ENCODE measurements at regions not wholly inside any gene's neighbourhood (a gene's known extent, or its start where the extent isn't known, plus 50 kb on each side); places are given as distances from the start of the nearest gene placed in this dataset.

GRCh38 chr3:194745422-194746184, 59.9 kb downstream of the FAM43A start:
- Histone ChIP-seq H3K4me3 (ENCODE audit: low read depth, low read length) (no peak overlapping the region), H3K36me3 (replicated peaks) (no peaks in the 10 kb centered on the region), H3K27me3 (replicated peaks) (peaks cover 5% of the 10 kb centered on the region), H3K27ac (no peak overlapping the region)
- in situ Hi-C loops (cut with HindIII; ENCODE audit: low pct_ligation_motif_present, low sequenced_read_pairs) = no loop called here
- no peak for TF ChIP-seq CTCF (IDR thresholded peaks at IDR 0.05; ENCODE audit: low read depth, low read length, missing control alignments)
- DNase-seq = no peak

- no peaks in the 10 kb centered on the region for H3K36me3 ChIP-seq (replicated peaks)
- no peak for DNase-seq
- no peak overlapping the region for H3K27ac ChIP-seq
- TF ChIP-seq CTCF (IDR thresholded peaks at IDR 0.05; ENCODE audit: low read depth, low read length, missing control alignments) = no peak
- H3K27me3 ChIP-seq (replicated peaks) = peaks cover 5% of the 10 kb centered on the region
- in situ Hi-C loops (cut with HindIII; ENCODE audit: low pct_ligation_motif_present, low sequenced_read_pairs) = no loop called here
- H3K4me3 ChIP-seq (ENCODE audit: low read depth, low read length) = no peak overlapping the region
Observed at GRCh38 chr3:194748225-194748624, 62.5 kb downstream of the FAM43A start.

- in situ Hi-C loops (cut with HindIII; ENCODE audit: low pct_ligation_motif_present, low sequenced_read_pairs) = no loop called here
- Histone ChIP-seq H3K27ac (no peak overlapping the region), H3K27me3 (replicated peaks) (peaks cover 5% of the 10 kb centered on the region), H3K36me3 (replicated peaks) (no peaks in the 10 kb centered on the region), H3K4me3 (ENCODE audit: low read depth, low read length) (no peak overlapping the region)
- no peak for TF ChIP-seq CTCF (IDR thresholded peaks at IDR 0.05; ENCODE audit: low read depth, low read length, missing control alignments)
- DNase-seq = peak; percentile 38
Observed at GRCh38 chr3:194749631-194750490, 64.2 kb downstream of the FAM43A start.

GRCh38 chr3:194750491-194750828, 64.8 kb downstream of the FAM43A start:
- DNase-seq = no peak
- Histone ChIP-seq H3K4me3 (ENCODE audit: low read depth, low read length) (no peak overlapping the region), H3K36me3 (replicated peaks) (no peaks in the 10 kb centered on the region), H3K27ac (no peak overlapping the region), H3K27me3 (replicated peaks) (peaks cover 5% of the 10 kb centered on the region)
- TF ChIP-seq CTCF (IDR thresholded peaks at IDR 0.05; ENCODE audit: low read depth, low read length, missing control alignments) = no peak
- in situ Hi-C loops (cut with HindIII; ENCODE audit: low pct_ligation_motif_present, low sequenced_read_pairs) = no loop called here

- no peak for TF ChIP-seq CTCF (IDR thresholded peaks at IDR 0.05; ENCODE audit: low read depth, low read length, missing control alignments)
- H3K27ac ChIP-seq = no peak overlapping the region
- H3K36me3 ChIP-seq (replicated peaks) = no peaks in the 10 kb centered on the region
- no peak overlapping the region for H3K4me3 ChIP-seq (ENCODE audit: low read depth, low read length)
- DNase-seq = no peak
- in situ Hi-C loops (cut with HindIII; ENCODE audit: low pct_ligation_motif_present, low sequenced_read_pairs) = no loop called here
- H3K27me3 ChIP-seq (replicated peaks) = peaks cover 2% of the 10 kb centered on the region
Observed at GRCh38 chr3:194755671-194756459, 70.2 kb downstream of the FAM43A start.
